ENCODE measurements at regions not wholly inside any gene's neighbourhood (a gene's known extent, or its start where the extent isn't known, plus 50 kb on each side); places are given as distances from the start of the nearest gene placed in this dataset.

GRCh38 chr18:61989138-61989537 lies 96.3 kb upstream of the RNF152 start:
- no peak for DNase-seq (ENCODE audit: low read depth)

- DNase-seq (ENCODE audit: low read depth): peak; percentile 53
Measured at GRCh38 chr18:61988100-61988499, 95.3 kb upstream of the RNF152 start.

DNA sequence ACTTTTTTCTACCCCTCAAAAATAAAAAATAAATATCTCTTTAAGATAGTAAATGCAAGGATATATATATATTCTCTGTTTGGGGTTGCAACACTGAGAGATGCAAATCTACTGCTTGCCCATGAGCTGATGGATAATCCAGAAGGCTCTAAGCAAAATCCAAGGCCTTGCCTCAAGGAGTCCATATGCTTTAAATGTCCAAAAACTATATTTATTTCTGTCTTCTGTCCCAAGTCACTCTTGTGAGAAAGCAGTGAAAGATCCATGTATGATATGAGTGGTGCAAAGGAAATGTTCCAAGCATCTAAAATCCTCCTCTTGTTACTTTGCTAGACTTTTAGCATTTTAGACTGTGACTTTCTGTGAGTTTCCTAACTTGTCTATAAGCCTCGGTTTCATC lies 92.9 kb upstream of the RNF152 start:
- no peak for DNase-seq (ENCODE audit: low read depth)

DNA sequence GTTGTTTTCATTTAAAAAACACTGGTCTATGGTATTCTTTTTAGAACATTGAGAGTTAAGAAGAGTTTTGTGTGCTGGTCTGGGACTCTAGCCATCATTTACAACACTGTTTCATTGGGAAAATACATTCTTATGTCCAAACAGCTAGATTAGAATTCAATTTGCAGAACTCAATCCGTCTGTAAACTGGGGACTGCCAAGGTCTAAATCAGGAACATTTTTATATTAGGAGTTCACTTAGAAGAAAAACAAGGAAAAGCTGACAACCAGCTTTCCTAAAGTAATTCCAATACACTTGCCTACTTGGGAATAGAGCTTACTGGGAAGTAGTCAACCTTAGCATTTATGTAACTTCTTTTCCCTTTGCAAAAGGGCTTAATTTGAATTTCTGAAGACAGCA lies 91.5 kb upstream of the RNF152 start:
- no peak for DNase-seq (ENCODE audit: low read depth)

DNA sequence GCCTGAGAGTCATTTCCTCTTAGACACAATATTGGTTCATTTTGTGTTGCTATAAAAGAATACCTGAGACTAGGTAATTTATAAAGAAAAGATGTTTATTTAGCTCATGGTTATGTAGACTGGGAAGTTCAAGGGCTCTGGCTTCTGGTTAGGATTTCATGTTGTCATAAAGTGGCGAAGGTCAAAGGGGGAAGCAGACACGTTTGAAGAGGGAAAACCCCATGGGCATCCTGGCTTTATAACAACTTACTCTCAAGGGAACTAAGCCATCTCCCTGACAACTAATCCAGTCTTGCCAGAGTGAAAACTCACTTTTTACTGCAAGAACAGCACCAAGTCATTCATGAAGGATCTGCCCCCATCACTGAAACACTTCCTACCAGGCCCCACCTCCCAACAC lies 89.7 kb upstream of the RNF152 start:
- DNase-seq (ENCODE audit: low read depth): no peak

- peak; percentile 78 for DNase-seq (ENCODE audit: low read depth)
Measured at GRCh38 chr18:61980355-61980754, 87.5 kb upstream of the RNF152 start.

DNA sequence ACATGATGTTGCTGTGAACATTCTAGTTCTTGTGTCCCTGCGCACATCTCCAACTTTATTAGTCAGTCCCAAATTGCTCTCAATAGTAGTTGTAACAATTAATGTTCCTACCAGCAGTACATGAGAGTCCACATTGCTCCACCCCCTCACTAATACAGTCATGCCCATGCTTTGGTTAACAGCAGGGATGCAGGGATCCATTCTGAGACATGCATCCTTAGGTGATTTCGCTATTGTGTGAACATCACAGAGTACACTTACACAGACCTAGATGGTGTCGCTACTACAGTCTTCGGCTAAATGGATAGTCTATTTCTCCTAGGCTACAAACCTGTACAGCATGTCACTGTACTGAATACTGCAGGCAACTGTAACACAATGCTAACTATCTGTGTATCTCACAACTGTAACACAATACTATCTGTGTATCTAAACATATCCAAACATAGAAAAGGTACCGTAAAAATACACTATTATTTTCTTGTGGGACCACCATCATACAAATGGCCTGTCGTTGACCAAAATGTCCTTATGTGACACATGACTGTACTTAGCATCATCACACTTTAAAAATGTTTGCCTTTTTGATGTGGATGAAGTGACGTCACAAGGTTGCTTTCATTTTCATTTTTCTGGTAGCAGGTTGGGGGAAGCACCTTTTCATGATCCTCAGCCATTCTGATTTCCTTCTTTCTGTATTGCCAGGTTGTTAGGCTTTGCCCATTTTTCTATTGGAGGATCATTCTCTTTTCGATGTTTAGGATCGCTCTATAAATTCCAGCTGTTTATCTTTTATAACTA lies 82.9 kb upstream of the RNF152 start:
- DNase-seq (ENCODE audit: low read depth): no peak

DNA sequence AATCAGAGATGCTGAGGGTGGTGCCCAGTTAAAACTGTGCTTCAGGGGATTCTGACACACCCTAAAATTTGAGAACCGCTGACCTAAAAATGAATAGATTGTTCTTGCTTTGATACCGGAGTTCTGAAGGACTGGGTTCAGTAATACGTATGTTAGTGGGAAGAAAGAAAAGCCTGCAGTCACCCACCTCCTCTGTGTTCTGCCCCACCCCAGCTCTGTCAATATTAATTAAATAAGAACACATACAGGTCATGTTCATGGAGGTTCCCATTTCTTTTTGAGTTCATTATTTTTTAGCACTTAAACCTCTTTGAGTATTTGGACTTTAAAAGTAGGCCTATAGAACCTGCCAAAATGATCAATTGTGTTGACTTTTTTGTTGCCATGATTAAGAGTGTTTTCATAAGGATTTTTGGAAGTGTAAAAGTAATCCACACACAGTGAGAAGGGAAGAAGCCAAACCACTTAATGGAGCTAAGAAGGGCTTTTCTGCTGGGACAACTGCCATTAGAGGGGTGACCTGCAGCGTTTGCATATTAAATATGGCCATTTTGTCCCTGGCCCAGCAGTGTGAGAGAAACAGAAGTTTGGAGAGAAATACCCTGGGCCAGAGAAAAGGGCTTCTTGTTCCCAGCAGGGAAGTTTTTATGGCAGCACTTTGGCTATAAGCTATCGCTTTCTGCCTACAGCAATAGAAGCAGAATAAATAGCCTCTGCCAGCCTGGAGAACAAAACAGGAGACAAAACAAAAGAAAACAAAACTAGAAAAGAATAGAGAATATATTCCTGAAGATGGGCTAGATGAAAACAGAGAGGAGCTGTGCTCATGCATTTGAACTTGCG lies 80.7 kb upstream of the RNF152 start:
- no peak for DNase-seq (ENCODE audit: low read depth)

DNA sequence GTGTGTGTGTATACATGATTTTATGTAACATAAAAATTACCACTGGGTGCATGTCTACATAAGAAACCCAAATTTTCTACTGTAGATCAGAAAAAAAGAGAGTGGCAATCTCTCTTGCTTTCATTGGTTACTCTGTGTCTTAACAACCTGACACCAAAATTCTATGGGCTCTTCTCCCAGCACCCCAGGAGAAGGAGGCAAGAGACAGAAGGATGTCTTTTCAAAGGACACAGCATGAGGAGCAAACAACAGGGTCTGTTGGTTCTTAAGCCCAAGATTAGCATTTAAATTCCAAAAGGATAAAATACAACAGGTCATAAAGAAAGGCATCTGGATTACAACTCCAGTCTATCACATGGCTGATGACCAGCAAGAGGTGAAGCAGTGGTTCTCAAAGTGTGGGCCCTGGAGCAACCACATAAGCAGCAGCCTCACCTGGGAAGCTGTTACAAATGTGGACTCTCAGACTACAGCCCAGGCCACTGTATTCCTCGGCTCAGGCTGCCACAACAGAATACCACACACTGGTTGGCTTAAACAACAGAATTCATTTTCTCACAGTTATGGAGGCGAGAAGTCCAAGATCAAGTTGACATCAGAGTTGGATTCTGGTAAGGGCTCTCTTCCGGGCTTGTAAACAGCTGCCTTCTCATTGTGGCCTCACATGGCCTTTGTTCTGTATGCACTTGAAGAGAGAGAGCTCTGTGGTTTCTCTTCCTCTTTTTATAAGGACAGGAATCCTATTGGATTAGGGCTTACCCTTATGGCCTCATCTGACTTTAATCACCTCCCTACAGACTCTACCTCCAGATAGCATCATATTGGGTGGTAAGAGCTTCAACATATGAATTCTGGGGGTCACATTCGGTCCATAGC lies 79.8 kb upstream of the RNF152 start:
- no peak for DNase-seq (ENCODE audit: low read depth)

- no peak for DNase-seq (ENCODE audit: low read depth)
Measured at GRCh38 chr18:61967252-61967891, 74.6 kb upstream of the RNF152 start.

DNA sequence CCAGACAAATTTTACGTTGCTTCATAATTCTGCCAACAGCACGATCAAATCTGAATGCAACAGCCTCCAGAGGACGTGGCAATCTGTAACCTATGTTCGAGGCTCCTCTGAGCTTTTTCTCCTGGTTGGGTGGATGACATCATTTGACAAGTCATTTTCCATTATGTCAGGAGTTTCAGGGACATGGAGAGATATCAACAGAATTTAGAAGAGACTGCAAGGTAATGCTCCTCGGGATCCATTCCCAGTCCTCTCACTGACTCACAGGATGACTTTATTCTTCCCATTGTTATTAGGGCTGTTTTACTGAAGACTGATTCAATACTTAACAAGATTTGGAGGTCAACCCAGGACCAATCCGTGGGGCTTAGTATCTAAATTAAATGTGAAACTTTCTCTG lies 72.5 kb upstream of the RNF152 start:
- no peak for DNase-seq (ENCODE audit: low read depth)

- DNase-seq (ENCODE audit: low read depth): no peak
Measured at GRCh38 chr18:61964616-61965015, 71.8 kb upstream of the RNF152 start.

DNA sequence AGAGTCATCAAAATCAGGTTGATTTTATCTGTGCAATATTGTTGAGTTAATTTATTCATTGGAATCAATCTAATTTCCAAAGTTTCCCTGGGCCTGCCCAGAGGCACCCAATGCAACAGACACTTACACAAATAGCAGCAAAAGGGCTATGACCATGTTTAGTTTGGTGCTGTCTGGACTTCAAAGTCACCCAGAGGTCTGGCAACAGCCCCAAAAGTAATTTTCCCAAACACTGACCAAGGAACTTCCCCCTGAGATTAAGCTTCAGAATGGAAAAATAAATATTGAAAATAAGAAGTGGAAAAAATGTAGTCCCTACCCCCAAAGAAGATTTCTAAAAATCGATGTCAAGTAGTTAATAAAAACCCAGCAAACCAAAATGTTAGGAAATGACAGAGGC lies 70.9 kb upstream of the RNF152 start:
- no peak for DNase-seq (ENCODE audit: low read depth)

DNA sequence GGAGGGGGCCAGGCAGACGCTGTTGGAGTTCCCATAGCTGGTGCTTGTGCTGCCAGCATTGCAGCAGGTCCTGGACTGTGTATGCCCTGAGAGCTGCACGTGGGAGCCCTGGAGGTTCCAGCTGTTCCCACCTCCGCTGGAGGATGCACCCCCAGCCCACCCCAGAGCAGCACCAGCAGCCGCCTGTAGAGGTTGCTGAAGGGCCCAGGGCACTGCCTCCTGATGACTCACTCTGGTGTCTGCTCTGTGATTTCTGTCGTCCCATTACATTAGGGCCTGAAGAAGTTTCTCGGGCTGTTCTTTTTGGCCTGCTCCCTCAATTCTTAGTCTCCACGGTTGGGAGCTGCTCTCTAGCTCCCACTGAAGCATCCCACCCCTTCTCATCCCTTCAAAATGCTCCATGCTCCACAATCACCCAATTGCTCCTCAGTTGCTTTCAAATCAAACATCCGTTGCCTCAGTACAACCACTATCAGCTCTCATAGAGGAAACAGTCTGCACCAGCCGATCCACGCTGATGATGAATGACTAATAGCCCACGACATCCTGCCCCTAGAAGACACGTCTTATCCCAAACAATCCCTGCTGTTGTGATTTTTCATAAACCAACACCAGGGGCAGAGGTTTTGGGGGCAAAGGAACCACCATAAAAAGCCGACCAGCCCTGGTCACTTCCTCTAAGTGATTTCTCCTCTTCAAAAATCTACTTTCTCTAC lies 65.2 kb upstream of the RNF152 start:
- DNase-seq (ENCODE audit: low read depth): peak; percentile 73

DNA sequence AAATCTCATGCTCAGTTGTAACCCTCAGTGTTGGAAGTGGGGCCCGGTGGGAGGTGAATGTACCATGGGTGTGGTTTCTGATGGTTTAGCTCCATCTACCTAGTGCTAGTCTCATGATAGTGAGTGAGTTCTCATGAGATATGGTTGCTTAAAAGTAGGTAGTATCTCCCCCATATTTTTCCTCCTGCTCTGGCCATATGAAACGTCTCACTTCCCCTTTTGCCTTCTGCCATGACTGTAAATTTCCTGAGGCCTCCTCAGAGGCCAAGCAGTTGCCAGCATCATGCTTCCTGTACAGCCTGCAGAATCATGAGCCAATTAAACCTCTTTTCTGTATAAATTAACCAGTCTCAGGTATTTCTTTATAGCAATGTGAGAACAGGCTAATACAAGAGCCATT lies 62.8 kb upstream of the RNF152 start:
- DNase-seq (ENCODE audit: low read depth): no peak

GRCh38 chr18:61954096-61954746 lies 61.4 kb upstream of the RNF152 start:
- DNase-seq (ENCODE audit: low read depth): no peak

- no peak for DNase-seq (ENCODE audit: low read depth)
Measured at GRCh38 chr18:61953641-61954040, 60.8 kb upstream of the RNF152 start.

GRCh38 chr18:61953161-61953560 lies 60.4 kb upstream of the RNF152 start:
- DNase-seq (ENCODE audit: low read depth): no peak

DNA sequence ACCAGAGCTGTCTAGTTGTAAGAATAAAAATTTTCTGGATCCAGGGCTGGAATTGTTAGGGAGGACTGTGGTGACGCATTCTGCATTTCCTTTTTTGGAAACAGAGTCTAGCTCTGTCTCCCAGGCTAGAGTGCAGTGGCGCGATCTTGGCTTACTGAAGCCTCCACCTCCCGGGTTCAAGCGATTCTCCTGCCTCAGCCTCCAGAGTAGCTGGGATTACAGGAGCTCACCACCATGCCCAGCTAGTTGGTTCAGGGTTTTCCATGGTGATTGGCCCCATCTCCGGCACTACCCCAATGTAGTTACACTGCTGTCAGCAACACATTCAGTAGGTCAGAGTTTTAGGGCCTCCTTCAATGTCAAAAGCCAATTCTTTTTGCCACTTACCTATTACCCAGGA lies 58.6 kb upstream of the RNF152 start:
- DNase-seq (ENCODE audit: low read depth): no peak

DNA sequence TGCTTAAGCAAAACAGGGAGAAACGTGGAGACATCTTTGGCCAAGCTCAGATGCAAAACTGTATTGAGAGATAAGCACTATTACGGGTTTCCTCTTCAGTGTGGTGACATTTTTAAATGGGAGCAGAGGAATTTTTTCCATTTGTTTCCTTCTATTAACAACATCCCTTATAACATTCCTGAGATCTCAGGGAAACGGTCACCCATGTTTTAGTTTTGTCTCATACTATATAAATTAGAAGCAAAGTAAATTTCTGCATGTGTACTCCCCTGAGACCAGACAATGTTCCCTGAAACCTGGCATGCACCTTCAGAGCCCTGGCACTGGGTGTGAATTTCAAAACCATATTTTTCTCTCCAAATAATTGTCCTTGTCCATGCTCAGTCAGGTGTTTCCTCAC lies 57.6 kb upstream of the RNF152 start:
- no peak for DNase-seq (ENCODE audit: low read depth)

GRCh38 chr18:61949946-61950345 lies 57.1 kb upstream of the RNF152 start:
- peak; percentile 91 for DNase-seq (ENCODE audit: low read depth)
